T47D (cell line): ENCODE measurements at regions not wholly inside any gene's neighbourhood (a gene's known extent, or its start where the extent isn't known, plus 50 kb on each side); places are given as distances from the start of the nearest gene placed in this dataset.

ENCODE experiments used
- DNase-seq, 2 experiments: peaks; one replicate each; pipeline versions ENCODE4 v3.0.0 to v3.0.0-alpha.2; 2011 to 2012; ENCODE audit warnings: low read depth in 1 of 2, low spot score in 1 of 2
- JUND ChIP-seq: IDR thresholded peaks from 2 replicates; pipeline ENCODE4 v1.6.1; 2012; ENCODE audit warnings: low read depth
- in situ Hi-C: cut with HindIII; loops from 2 replicates; pipeline ENCODE4 v1.10.0; 2016; ENCODE audit warnings: low sequenced_read_pairs, low pct_unique_long_range_greater_than_20kb

DNA sequence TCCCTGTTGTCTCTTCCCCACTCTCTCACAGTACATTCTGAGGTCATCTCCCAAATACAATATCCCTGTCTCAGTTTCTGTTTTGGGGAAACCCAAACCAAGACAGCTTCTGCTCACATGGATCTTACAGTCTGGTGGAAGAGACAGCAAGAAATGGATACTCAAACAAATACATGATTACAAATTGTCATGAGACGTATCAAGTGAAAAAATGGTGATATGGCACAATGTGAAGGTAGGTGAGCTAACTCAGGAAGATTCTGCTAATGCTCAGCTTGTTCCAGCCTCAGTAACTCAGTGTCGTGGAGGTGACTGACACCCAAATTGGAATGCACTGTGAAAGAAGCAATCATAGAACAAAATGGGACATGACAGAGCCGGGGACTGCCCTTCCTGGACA, 68.3 kb downstream of the CHST1 start:
- no peak for DNase-seq
- in situ Hi-C loops: no loop called here
- TF ChIP-seq JUND: no peak

DNA sequence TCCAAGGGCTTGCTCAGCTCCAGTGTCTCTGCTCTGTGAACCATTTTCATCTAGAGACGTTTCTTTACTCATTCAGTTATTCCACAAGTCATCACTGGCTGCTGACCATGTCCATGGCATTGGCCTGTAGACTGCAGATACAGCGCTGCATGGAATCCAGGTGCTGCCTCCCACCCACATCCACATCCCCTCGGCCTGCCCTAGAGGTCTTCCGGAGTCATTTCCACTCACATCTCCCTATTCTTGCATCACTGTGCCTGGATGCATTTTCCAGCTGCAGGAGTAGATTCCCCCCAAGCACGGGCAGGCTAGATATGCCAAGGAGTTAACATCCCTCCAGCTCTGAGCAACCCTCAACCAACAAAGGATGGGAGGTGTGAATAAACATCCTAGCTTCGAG, 68.9 kb downstream of the CHST1 start:
- no peak for DNase-seq
- TF ChIP-seq JUND: no peak
- in situ Hi-C loops: no loop called here

DNA sequence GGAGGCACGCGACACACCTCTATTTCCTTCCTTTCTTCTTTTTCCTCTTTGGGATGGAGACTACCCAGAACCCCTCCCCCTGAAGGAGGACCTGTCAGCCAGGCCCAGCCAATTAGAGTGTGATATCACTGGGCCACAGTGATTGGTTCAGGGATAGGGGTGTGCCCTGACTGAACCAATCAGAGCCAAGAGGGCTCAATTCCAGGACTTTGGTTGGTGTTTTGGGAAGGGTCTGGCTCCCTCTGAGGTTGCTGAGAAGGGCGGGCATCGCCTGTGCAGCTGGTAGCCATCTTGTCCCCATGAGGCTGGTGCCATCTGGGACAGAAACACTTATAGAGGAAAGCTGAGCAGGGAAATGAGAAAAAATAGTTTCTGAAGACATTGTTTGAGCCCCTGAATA, 71.4 kb downstream of the CHST1 start:
- TF ChIP-seq JUND: no peak
- in situ Hi-C loops: no loop called here
- DNase-seq: peak in 1 of 2 experiments; percentile 32

DNA sequence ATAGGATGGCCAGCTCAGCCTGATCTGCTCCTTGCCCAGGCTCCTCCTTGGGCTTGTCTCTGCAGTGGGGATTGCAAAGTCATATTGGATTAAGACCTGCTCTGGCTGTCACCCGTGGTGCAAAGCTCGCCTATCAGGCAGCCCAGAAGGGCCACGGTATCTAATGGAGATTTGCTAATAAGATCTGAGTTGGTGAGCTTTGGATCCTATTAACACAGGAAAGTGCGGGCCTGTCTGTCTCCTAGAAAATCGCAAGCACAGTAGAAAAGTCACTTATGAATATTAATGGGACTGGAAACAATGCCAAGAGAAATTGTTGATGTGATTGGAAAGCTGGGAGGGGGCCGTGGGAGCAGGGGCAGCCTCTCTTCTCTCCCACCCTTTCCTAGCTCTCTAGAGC, 72.8 kb downstream of the CHST1 start:
- in situ Hi-C loops: no loop called here
- TF ChIP-seq JUND: no peak
- DNase-seq: no peak

DNA sequence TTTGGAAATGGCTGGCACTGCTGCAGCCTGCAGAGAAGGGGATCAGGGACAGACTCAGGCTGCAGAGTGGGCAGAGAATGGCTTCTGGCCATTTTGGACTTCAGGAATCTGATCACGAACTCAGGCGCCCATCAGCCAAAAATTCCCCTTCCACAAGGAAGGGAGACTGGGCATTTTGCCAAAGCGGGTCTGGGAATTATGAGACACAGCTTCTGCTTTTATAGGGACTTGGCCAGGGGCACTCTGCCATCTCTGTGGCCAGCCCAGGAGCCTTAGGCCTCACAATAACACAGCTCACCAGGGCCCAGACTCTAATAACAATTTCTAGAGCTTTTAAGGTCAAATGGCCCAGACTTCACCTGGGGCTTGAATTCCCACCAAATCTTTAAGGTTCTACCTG, 74.7 kb downstream of the CHST1 start:
- in situ Hi-C loops: no loop called here
- no peak for DNase-seq
- TF ChIP-seq JUND: no peak

DNA sequence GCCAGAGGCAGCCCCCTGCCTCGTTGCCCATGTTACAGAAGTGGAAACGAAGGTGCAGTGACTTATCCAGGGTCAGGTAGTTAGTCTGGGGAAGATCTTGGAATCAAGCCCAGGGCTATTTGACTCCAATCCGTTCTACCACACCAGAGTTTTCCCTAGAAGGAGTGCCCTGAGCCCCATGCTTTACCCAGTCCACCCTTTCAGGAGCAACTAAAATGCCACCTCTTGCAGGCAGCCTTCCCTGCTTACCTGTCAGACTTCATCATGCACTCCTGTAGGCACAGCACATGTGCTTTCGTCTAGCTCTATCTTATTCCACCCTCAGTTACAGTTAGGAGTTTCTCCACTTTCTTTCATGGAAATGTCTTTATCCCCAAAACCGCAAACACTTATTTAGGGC, 80.2 kb downstream of the CHST1 start:
- DNase-seq: no peak
- in situ Hi-C loops: no loop called here
- no peak for TF ChIP-seq JUND

DNA sequence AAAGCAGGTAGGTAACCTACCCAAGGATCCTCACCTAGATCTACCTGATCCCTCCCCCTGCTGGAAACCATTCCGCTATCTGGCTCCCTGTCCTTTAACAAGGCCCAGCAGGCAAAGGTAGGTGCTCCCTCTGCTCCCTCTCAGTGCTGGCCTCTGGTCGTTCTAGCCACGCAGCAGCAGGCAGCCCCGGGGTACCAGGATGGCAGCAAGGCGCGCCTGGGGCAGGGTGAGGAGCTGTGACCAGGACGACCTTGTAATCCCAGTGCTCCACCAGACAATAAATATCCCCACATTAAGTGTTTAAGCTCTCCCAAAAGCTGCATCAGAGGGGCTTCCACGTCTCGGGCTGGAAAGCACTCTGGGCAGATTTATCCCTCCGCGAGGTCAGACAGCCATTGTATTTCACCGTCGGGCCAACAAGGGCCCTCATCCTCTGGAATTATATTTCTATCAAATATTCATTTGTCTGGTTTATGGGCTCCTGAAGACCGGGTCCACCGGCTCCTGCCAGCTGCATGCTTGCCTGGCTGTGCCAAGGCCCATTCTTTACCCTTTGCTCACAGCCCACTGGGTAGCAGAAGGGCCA, 81.3 kb downstream of the CHST1 start:
- in situ Hi-C loops: no loop called here
- TF ChIP-seq JUND: no peak
- DNase-seq: no peak

DNA sequence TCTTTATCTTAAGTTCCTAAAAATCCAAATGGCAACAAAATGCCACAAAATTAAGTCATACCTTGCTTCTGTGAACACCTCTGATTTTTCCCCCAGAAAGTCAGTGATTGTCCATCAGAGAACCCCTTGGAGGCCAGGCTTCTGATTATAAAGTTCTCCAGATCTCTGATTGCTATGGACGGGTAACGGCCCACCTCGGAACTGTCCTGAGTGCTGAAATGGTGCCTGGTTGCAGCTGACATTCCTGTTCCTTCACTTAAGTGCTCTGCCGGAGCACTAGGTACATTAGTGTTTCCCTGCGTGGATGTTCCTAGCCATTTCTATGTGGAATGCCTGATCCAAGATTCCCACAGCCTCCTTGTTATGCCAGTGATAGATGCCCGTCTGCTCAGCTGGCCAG, 85.0 kb downstream of the CHST1 start:
- DNase-seq: peak; percentile 74 to 78
- in situ Hi-C loops: no loop called here
- TF ChIP-seq JUND: no peak

DNA sequence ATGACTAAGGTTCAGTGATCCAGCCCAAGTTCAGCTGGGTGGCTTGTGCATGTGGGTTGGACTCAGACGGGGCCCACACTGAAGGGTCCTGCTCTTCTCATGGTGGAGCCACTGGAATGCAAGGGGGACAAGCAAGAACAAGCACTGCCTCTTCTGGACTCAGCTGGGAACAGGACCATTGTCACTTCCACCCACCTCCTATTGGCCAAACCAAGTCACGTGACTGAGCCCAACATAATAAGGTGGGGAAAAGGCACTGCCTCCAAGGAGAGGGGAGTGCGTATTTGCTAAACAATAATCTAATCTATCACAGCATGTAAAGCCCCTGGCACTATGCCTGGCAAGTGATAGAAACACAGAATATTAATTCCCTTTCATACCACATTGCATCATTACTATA, 87.1 kb downstream of the CHST1 start:
- no peak for TF ChIP-seq JUND
- in situ Hi-C loops: no loop called here
- no peak for DNase-seq

DNA sequence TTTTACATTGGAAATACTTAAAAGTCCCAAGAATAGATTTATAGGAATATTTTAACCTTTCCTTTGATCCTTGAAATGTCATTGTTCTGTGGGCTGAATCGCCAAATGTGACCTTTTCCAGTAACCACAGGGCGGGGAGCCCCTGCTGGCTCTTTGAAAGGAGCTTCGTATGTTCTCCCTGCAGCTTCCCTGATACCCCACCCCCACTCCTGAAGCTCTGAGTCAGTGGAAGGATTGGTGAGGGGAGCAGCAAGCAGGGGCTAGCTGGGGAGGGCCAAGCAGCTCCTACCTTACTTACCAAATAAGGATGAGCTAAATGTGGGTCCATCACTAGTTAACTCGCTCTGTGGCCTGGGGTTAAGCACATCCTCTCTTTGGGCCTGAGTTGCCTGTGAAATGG, 87.7 kb downstream of the CHST1 start:
- TF ChIP-seq JUND: no peak
- in situ Hi-C loops: no loop called here
- no peak for DNase-seq

DNA sequence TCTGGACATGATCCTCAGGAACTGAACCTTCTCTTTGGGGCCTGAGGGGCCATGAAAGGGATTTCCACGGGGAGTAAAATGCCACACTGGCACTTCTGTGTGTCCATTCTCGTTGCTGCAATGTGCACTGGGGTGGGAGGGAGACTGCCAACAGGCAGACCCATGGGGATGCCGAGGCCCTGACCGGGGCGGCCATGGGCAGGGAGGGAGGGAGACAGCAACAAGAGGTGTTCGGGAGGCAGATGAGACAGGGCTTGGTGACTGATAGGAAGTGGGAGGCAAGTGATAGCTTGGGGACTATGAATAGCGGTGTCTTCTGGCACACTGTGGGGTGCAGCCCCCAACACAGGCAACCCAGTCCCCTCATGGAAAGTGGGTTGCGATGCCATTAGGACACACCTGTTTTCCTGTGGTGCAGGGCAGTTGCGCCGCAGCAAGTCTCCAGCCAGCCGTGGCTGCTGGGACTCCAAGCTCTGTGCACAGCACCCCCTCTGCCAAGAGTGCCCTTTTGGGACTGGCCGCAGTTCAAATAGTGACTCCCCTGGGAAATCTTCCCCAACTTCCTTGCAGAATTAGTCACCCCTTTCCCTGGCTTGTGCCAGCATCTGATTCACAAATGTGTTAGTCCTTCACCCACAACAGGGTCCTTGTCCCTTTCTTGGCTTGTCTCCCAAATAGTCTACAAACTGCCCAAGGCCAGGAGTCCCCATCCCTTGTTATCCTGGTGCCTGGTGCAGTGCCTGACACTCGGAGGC, 88.8 kb downstream of the CHST1 start:
- no peak for DNase-seq
- TF ChIP-seq JUND: no peak
- in situ Hi-C loops: no loop called here

DNA sequence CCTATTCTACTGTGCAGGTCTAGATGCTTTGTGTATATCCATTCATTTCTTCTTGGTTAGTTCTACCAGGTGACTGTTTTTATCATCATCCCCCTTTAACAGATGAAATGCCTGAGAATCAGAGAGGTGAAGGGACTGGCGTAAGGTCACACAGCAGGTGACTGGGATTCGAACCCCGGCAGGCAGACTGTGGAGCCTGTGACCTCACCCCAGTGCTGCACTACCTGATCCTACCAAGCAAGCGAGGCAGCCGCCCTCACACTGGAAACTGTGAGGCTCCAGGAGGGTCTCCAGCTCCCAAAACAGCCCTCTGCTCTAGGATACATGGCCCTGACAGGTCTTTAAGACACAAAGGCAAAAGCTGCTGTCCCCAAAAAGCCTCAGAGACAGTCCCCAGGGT, 91.7 kb downstream of the CHST1 start:
- no peak for DNase-seq
- in situ Hi-C loops: no loop called here
- TF ChIP-seq JUND: no peak

DNA sequence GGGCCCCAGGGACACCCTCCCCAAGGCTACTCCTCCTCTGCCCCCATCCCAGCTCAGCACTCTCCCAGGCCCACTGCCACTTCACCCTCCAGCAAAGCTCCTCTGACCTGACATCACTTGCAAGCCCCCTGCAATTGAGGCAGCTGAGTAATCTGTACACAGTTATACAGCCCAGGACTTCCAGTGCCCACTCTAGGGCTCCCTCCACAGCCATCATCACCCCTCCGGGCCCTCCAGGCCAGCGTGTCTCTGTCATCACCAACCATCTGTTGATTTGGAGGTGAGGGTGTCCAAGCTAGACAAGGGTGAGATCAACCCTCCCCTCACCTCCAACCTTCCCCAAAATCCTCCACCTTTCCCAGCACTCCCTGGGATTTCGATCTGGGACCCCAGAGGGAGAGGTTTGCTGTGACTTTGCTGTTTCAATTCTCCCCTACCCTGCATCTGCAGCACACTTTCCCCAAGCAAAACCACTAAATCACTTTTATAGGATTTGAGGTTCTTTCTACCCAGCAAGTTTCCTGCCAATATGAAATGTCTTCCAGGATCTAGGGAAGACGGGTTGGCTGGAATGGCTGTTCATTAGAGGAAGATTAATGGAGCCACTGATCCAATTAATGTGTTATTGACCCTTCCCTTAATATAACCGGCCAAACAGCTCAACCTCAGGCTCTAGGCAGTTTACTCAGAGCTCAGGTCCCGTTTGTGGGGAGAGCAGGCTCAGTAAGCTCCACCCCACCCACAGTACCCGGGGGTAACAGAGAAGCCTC, 92.9 kb downstream of the CHST1 start:
- in situ Hi-C loops: no loop called here
- no peak for DNase-seq
- no peak for TF ChIP-seq JUND
